ENCODE measurements at regions not wholly inside any gene's neighbourhood (a gene's known extent, or its start where the extent isn't known, plus 50 kb on each side); places are given as distances from the start of the nearest gene placed in this dataset.
"Not testable (repeated sequence)": the region's sequence is repeated elsewhere in the genome, so short reads cannot be mapped to it uniquely, and the experiment has no call there.

DNA sequence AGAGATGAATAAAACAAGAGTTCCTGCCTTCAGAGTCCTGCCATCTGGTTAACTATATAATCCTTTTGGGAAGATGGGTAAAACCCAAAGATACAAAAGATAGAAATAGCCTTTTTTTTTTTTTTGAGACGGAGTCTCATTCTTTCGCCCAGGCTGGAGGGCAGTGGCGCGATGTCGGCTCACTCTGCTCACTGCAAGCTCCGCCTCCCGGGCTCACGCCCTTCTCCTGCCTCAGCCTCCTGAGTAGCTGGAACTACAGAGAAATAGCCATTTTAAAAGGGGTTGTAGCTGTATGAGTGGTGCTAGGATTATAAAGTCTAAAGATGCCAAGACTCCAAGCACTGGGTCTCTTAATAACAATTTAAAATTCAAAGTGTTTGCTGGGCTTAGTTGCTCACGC, 97.2 kb downstream of the KDR start:
- FAIRE-seq (no peak), DNase-seq (ENCODE audit: extremely low spot score, insufficient read length, low read depth) (no peak)

GRCh38 chr4:55027596-55027995, 97.8 kb downstream of the KDR start:
- DNase-seq (ENCODE audit: extremely low spot score, insufficient read length, low read depth): no peak
- no peak for FAIRE-seq

- FAIRE-seq; DNase-seq (ENCODE audit: extremely low spot score, insufficient read length, low read depth): not testable (repeated sequence)
Measured at GRCh38 chr4:55025456-55025855, 99.9 kb downstream of the KDR start.

DNA sequence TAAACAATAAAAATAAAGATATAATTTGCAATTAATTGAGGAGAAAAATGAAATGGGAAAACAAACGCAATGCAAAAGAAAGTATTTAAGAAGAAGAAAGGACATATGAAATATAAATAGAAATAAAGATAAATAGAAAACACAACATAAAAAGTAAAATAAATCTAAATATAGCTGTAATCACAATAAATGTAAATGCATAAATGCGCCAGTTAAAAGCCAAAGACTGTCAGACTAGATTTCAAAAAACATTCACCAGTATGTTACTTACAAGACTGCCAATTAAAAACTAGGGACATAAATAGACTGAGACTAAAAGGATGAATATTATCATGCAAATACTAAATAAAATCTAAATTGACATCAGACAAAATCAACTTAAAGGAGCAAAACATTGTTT, 102.4 kb downstream of the KDR start:
- DNase-seq (ENCODE audit: extremely low spot score, insufficient read length, low read depth): no peak
- no peak for FAIRE-seq

GRCh38 chr4:55021214-55021613, 104.2 kb downstream of the KDR start:
- DNase-seq (ENCODE audit: extremely low spot score, insufficient read length, low read depth): no peak
- no peak for FAIRE-seq

GRCh38 chr4:55020131-55020530, 105.3 kb downstream of the KDR start:
- DNase-seq (ENCODE audit: extremely low spot score, insufficient read length, low read depth): no peak
- FAIRE-seq: no peak

GRCh38 chr4:55018978-55019377, 106.4 kb downstream of the KDR start:
- no peak for FAIRE-seq
- DNase-seq (ENCODE audit: extremely low spot score, insufficient read length, low read depth): no peak

- FAIRE-seq (no peak), DNase-seq (ENCODE audit: extremely low spot score, insufficient read length, low read depth) (no peak)
Measured at GRCh38 chr4:55018521-55018920, 106.9 kb downstream of the KDR start.

DNA sequence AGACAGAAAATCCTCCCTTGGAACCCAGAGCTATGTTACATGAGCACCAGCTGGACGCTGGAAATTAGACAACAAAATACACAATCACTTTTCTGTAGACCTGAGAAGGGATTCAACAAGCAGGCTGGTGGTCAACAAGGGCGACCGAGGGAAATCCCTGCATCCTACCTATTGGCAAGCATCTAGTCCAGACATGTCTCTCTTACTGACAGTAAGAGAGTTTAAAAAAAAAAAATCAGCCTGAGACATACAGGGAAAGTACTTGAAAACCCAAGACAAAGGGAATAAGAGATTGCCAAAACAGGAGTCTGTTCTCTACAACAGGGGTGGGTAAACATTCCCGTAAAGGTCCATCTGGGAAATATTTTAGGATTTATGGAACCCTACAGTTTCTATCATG, 108.0 kb downstream of the KDR start:
- no peak for FAIRE-seq

DNA sequence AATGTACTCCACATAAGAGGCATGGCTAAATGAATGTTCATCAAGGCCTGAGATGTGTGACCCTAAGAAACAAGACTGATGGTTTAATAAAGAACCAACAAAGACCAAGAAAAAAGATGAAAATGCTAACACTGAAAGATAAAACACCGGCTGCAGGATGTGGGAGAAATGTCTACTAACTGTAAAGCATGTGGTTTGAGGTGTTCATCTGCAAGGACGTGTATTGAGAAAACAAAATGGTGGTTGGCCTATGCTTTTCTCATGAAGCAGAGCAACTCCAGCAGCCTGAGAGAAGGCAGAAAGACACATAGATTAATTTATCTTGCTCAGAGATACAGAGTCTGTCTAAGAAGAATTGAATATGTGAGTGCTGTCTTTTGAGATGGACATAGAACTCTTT, 109.3 kb downstream of the KDR start:
- DNase-seq (ENCODE audit: extremely low spot score, insufficient read length, low read depth) (no peak), FAIRE-seq (no peak)

More for the DNA sequence above, 108.0 kb downstream of the KDR start:
- DNase-seq (ENCODE audit: extremely low spot score, insufficient read length, low read depth): no peak

- no peak for DNase-seq (ENCODE audit: extremely low spot score, insufficient read length, low read depth)
- no peak for FAIRE-seq
Measured at GRCh38 chr4:55014876-55015275, 110.5 kb downstream of the KDR start.

DNA sequence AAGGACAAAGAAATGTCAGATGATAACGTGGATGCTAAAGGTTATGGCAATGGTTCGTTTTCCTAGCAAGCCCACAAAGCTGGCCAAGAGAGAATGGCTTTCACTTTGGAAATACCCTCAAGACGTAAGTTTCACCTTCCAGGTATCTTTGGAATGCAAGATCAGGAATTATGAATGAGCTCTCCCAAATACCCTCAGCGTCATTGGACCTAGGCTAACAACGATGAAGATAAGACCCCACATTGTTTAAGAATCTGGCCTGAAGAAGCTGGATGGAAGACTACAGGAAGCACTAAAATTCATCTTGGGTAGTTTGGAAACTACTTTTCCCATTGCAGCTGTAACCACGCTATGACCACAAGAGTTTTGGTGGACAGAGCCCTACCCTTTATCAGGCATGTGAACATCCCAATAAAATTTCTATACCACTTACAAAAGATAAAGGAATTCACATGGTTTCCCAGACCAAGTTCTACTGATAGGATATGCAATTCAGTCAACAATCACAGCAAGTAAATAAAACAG, 111.9 kb downstream of the KDR start:
- FAIRE-seq (no peak), DNase-seq (ENCODE audit: extremely low spot score, insufficient read length, low read depth) (no peak)

DNA sequence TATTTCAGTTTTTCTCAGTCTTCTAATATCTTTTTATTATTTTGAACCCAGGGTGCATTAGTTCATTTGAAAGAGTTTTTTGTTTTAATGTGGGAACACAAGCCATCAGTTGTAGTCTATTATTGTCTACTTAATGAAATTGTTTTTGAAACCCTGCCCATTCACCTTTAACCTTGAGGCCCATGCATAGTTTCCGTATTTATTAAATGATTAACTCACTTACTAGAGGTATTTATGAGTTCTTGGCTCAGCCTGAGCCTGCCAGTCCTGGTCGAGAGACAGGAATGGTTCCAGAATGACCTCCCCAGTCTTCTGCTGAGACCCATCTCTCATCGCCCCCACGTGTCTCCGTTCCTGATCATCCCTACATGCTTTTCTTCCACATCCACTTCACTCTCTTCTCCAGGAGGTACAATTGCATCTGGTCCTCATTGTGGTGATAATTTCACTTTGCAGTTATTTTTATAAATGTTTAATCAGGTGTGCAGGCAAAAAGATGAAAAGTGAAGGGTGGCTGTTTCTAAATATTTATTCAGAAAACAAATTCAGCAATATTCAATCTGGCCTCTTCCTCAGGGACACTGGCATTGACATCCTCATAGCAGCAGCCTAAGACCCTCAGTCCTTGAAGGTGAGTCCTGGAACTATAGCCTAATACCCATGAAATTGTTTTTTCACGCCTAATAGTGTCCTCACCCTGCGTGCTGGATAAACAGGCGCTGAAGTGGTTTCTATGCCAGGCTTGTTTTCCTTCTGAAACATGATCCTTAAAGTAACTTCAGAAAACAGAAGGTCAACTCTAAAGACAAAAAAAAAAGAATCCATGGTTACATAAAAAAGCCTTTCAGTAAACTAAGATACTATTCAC, 112.8 kb downstream of the KDR start:
- FAIRE-seq (no peak), DNase-seq (ENCODE audit: extremely low spot score, insufficient read length, low read depth) (no peak)

- FAIRE-seq: no peak
- no peak for DNase-seq (ENCODE audit: extremely low spot score, insufficient read length, low read depth)
Measured at GRCh38 chr4:55011761-55012160, 113.6 kb downstream of the KDR start.

DNA sequence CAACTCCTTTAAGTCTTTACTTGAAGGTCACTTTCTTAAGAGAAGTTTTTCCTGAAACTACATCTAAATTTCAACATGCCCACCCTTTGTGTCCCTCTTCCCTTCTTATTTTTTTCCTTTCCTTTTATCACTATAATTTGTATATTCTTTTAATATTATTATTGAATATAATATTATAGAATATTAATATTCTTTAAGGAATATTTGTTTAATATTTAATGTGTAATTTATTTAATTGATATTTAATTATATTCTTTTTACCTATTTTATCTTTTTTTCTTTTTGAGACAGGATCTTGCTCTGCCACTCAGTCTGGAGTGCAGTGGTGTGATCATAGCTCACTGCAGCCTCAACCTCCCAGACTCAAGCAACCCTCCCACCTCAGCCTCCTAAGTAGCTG, 114.8 kb downstream of the KDR start:
- no peak for FAIRE-seq
- no peak for DNase-seq (ENCODE audit: extremely low spot score, insufficient read length, low read depth)

- FAIRE-seq (no peak), DNase-seq (ENCODE audit: extremely low spot score, insufficient read length, low read depth) (no peak)
Measured at GRCh38 chr4:55008166-55009056, 117.0 kb downstream of the KDR start.

GRCh38 chr4:55005910-55006309, 119.5 kb downstream of the KDR start:
- DNase-seq (ENCODE audit: extremely low spot score, insufficient read length, low read depth): no peak
- no peak for FAIRE-seq

DNA sequence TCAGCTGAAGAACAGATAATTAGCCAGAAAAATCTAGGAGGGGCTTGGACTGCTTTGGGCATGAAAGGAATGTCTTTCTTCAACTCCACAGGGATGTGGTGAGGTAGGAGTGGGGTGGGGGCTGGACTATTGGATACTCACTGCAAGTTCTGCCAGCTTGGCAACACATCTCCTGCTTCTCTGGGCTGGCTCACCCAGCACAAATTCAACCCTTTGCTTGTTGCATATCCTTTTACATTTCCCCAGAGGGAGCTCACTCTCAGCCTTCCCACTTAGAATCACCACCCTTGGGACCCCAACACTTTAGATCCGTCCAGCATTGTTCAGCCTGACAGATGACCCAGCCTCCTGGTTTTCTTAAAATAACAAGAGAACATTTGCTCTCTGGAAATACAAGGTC, 120.6 kb downstream of the KDR start:
- FAIRE-seq (no peak), DNase-seq (ENCODE audit: extremely low spot score, insufficient read length, low read depth) (no peak)

- DNase-seq (ENCODE audit: extremely low spot score, insufficient read length, low read depth) (no peak), FAIRE-seq (no peak)
Measured at GRCh38 chr4:55002431-55002830, 123.0 kb downstream of the KDR start.

GRCh38 chr4:55001538-55001937, 123.9 kb downstream of the KDR start:
- no peak for FAIRE-seq
- DNase-seq (ENCODE audit: extremely low spot score, insufficient read length, low read depth): no peak

GRCh38 chr4:54999003-54999402, 126.4 kb downstream of the KDR start:
- DNase-seq (ENCODE audit: extremely low spot score, insufficient read length, low read depth): no peak
- FAIRE-seq: no peak
